ENCODE measurements at regions not wholly inside any gene's neighbourhood (a gene's known extent, or its start where the extent isn't known, plus 50 kb on each side); places are given as distances from the start of the nearest gene placed in this dataset.

DNA sequence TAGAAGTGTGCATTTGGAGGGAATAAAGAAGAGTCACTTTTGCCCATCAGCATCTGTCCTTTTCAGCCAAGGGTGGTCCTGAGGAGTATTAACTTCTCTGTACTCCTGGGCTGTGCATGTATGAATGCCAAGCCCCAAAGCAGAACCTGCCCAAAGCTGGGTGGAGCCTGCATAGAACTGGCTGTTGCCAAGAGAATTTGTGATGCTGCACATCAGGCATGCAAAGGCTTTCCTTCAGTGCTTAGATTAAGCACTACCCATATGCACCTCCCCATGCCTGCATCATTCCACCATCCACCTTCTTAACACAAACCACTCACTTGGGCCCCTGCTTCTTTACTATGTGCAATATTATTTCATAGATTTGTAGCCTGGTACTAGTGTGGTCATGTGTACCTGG, 493.8 kb downstream of the KIF4B start (continued):
- TF ChIP-seq, protein P1, sequence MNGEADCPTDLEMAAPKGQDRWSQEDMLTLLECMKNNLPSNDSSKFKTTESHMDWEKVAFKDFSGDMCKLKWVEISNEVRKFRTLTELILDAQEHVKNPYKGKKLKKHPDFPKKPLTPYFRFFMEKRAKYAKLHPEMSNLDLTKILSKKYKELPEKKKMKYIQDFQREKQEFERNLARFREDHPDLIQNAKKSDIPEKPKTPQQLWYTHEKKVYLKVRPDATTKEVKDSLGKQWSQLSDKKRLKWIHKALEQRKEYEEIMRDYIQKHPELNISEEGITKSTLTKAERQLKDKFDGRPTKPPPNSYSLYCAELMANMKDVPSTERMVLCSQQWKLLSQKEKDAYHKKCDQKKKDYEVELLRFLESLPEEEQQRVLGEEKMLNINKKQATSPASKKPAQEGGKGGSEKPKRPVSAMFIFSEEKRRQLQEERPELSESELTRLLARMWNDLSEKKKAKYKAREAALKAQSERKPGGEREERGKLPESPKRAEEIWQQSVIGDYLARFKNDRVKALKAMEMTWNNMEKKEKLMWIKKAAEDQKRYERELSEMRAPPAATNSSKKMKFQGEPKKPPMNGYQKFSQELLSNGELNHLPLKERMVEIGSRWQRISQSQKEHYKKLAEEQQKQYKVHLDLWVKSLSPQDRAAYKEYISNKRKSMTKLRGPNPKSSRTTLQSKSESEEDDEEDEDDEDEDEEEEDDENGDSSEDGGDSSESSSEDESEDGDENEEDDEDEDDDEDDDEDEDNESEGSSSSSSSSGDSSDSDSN (IDR thresholded peaks at IDR 0.05; ENCODE audit: borderline replicate concordance in 1 of 2, low read depth in 2 of 2, low read length in 2 of 2): no peak
- TF ChIP-seq, protein P2, sequence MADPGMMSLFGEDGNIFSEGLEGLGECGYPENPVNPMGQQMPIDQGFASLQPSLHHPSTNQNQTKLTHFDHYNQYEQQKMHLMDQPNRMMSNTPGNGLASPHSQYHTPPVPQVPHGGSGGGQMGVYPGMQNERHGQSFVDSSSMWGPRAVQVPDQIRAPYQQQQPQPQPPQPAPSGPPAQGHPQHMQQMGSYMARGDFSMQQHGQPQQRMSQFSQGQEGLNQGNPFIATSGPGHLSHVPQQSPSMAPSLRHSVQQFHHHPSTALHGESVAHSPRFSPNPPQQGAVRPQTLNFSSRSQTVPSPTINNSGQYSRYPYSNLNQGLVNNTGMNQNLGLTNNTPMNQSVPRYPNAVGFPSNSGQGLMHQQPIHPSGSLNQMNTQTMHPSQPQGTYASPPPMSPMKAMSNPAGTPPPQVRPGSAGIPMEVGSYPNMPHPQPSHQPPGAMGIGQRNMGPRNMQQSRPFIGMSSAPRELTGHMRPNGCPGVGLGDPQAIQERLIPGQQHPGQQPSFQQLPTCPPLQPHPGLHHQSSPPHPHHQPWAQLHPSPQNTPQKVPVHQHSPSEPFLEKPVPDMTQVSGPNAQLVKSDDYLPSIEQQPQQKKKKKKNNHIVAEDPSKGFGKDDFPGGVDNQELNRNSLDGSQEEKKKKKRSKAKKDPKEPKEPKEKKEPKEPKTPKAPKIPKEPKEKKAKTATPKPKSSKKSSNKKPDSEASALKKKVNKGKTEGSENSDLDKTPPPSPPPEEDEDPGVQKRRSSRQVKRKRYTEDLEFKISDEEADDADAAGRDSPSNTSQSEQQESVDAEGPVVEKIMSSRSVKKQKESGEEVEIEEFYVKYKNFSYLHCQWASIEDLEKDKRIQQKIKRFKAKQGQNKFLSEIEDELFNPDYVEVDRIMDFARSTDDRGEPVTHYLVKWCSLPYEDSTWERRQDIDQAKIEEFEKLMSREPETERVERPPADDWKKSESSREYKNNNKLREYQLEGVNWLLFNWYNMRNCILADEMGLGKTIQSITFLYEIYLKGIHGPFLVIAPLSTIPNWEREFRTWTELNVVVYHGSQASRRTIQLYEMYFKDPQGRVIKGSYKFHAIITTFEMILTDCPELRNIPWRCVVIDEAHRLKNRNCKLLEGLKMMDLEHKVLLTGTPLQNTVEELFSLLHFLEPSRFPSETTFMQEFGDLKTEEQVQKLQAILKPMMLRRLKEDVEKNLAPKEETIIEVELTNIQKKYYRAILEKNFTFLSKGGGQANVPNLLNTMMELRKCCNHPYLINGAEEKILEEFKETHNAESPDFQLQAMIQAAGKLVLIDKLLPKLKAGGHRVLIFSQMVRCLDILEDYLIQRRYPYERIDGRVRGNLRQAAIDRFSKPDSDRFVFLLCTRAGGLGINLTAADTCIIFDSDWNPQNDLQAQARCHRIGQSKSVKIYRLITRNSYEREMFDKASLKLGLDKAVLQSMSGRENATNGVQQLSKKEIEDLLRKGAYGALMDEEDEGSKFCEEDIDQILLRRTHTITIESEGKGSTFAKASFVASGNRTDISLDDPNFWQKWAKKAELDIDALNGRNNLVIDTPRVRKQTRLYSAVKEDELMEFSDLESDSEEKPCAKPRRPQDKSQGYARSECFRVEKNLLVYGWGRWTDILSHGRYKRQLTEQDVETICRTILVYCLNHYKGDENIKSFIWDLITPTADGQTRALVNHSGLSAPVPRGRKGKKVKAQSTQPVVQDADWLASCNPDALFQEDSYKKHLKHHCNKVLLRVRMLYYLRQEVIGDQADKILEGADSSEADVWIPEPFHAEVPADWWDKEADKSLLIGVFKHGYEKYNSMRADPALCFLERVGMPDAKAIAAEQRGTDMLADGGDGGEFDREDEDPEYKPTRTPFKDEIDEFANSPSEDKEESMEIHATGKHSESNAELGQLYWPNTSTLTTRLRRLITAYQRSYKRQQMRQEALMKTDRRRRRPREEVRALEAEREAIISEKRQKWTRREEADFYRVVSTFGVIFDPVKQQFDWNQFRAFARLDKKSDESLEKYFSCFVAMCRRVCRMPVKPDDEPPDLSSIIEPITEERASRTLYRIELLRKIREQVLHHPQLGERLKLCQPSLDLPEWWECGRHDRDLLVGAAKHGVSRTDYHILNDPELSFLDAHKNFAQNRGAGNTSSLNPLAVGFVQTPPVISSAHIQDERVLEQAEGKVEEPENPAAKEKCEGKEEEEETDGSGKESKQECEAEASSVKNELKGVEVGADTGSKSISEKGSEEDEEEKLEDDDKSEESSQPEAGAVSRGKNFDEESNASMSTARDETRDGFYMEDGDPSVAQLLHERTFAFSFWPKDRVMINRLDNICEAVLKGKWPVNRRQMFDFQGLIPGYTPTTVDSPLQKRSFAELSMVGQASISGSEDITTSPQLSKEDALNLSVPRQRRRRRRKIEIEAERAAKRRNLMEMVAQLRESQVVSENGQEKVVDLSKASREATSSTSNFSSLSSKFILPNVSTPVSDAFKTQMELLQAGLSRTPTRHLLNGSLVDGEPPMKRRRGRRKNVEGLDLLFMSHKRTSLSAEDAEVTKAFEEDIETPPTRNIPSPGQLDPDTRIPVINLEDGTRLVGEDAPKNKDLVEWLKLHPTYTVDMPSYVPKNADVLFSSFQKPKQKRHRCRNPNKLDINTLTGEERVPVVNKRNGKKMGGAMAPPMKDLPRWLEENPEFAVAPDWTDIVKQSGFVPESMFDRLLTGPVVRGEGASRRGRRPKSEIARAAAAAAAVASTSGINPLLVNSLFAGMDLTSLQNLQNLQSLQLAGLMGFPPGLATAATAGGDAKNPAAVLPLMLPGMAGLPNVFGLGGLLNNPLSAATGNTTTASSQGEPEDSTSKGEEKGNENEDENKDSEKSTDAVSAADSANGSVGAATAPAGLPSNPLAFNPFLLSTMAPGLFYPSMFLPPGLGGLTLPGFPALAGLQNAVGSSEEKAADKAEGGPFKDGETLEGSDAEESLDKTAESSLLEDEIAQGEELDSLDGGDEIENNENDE (IDR thresholded peaks at IDR 0.05; ENCODE audit: low read depth, low read length): no peak
- TF ChIP-seq CREB1 (IDR thresholded peaks at IDR 0.05) (no peak), CREB1 (CRISPR knock-in tag; IDR thresholded peaks at IDR 0.05) (no peak)
